HEK293T (cell line): ENCODE measurements at regions not wholly inside any gene's neighbourhood (a gene's known extent, or its start where the extent isn't known, plus 50 kb on each side); places are given as distances from the start of the nearest gene placed in this dataset.

Source experiments
- CTCF ChIA-PET: fragments of 350-600 bp; formaldehyde crosslinking; extraction: SDS; loops from one replicate; lab custom pipeline; 2021; ENCODE audit warnings: antibody characterized with exemption, inconsistent platforms; lab: Yijun Ruan, JAX
- POLR2A ChIA-PET: fragments of 350-600 bp; formaldehyde crosslinking; extraction: SDS; loops from one replicate; lab custom pipeline; 2020; ENCODE audit warnings: antibody characterized with exemption, inconsistent platforms; lab: Yijun Ruan, JAX
- DNase-seq: peaks from one replicate; pipeline ENCODE4 v3.0.0; 2012; ENCODE audit warnings: mixed read lengths; ENCODE audit errors: extremely low spot score
- ARNT ChIP-seq: fragments of 450-650 bp; IDR thresholded peaks from 2 replicates; pipeline ENCODE4 v1.6.1; 2017; ENCODE audit warnings: mild to moderate bottlenecking
- BHLHE40 ChIP-seq: fragments of 450-650 bp; IDR thresholded peaks from 2 replicates; pipeline ENCODE4 v1.6.1; 2016; ENCODE audit warnings: mild to moderate bottlenecking, moderate library complexity, borderline replicate concordance
- CTBP1 ChIP-seq: fragments of 450-650 bp; IDR thresholded peaks from 2 replicates; pipeline ENCODE4 v1.6.1; 2016; ENCODE audit warnings: borderline replicate concordance
- ELF4 ChIP-seq: fragments of 450-650 bp; IDR thresholded peaks from 2 replicates; pipeline ENCODE4 v1.6.1; 2017; ENCODE audit warnings: antibody characterized with exemption
- FOXA1 ChIP-seq: fragments of 450-650 bp; IDR thresholded peaks from 2 replicates; pipeline ENCODE4 v1.6.1; 2016; ENCODE audit warnings: mild to moderate bottlenecking
- FOXK2 ChIP-seq: fragments of 450-650 bp; IDR thresholded peaks from 2 replicates; pipeline ENCODE4 v1.6.1; 2016; ENCODE audit warnings: mild to moderate bottlenecking
- FOXM1 ChIP-seq: fragments of 450-650 bp; IDR thresholded peaks from 2 replicates; pipeline ENCODE4 v1.6.1; 2017; ENCODE audit warnings: mild to moderate bottlenecking, borderline replicate concordance
- HDGF ChIP-seq: fragments of 450-650 bp; IDR thresholded peaks from 2 replicates; pipeline ENCODE4 v1.6.1; 2017; ENCODE audit warnings: antibody characterized with exemption, borderline replicate concordance
- L3MBTL2 ChIP-seq: fragments of 450-650 bp; conservative IDR thresholded peaks from 2 replicates; pipeline ENCODE4 v1.6.1; 2016; ENCODE audit warnings: mild to moderate bottlenecking
- LEF1 ChIP-seq: fragments of 450-650 bp; IDR thresholded peaks from 2 replicates; pipeline ENCODE4 v1.6.1; 2017; ENCODE audit warnings: mild to moderate bottlenecking, borderline replicate concordance
- NFRKB ChIP-seq: fragments of 450-650 bp; IDR thresholded peaks from 2 replicates; pipeline ENCODE4 v1.6.1; 2016; ENCODE audit warnings: mild to moderate bottlenecking, moderate library complexity
- PKNOX1 ChIP-seq: fragments of 450-650 bp; IDR thresholded peaks from 2 replicates; pipeline ENCODE4 v1.6.1; 2016
- SP1 ChIP-seq: fragments of 450-650 bp; IDR thresholded peaks from 2 replicates; pipeline ENCODE4 v1.6.1; 2017
- SUZ12 ChIP-seq: fragments of 450-650 bp; IDR thresholded peaks from 2 replicates; pipeline ENCODE4 v1.6.1; 2016; ENCODE audit warnings: mild to moderate bottlenecking
- TARDBP ChIP-seq: fragments of 450-650 bp; IDR thresholded peaks from 2 replicates; pipeline ENCODE4 v1.6.1; 2016
- ZNF384 ChIP-seq: fragments of 450-650 bp; IDR thresholded peaks from 2 replicates; pipeline ENCODE4 v1.6.1; 2016

DNA sequence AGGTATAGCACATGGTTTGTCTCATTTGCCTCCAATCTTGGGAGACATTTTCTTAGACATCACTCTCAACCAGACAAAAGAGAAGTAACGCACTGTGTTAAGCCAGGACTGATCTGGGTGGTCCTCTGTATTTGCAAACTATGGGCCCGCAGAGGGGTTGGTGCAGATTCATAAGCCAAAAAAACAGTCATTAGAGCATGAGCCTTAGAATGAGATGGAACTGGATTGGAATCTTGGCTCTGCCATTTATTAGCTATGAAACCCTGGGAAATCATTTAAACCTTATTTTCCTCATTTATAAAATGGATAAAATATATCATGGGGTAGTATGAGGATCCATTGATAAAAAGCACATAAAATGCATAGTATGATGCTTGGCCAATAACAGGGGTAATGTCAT lies 213.5 kb upstream of the APCDD1 start:
- DNase-seq: no peak
- ChIA-PET CTCF (no interaction called here), POLR2A (no interaction called here)
- TF ChIP-seq PKNOX1: no peak
- TF ChIP-seq NFRKB: no peak
- TF ChIP-seq L3MBTL2: no peak
- TF ChIP-seq SUZ12: no peak
- TF ChIP-seq SP1: no peak
- TF ChIP-seq FOXK2: no peak
- no peak for TF ChIP-seq TARDBP
- no peak for TF ChIP-seq CTBP1
- TF ChIP-seq BHLHE40: no peak

DNA sequence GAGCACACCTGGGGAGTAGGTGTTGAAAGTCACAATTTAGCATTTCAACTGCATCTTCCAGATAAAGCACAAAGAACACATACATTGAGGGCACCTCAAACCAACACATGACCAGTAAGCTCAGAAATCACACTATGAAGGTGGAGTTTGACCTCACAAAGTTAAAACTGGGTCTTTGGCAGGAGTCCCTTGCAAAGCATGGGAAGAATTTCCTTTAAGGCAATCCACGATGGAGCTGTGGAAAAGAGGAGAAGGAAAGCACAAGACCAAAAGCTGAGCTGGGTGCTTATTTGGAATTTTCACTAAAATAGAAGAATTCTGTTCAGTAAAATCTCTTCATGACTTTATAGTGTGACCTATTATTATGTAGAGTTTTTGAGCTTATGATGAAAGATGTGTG lies 212.9 kb upstream of the APCDD1 start:
- TF ChIP-seq TARDBP: no peak
- TF ChIP-seq CTBP1: no peak
- TF ChIP-seq LEF1: no peak
- no peak for TF ChIP-seq NFRKB
- TF ChIP-seq ARNT: no peak
- TF ChIP-seq SP1: no peak
- TF ChIP-seq ELF4: no peak
- no peak for TF ChIP-seq FOXM1
- TF ChIP-seq FOXK2: no peak
- TF ChIP-seq HDGF: no peak
- TF ChIP-seq ZNF384: no peak
- TF ChIP-seq BHLHE40: no peak
- TF ChIP-seq SUZ12: no peak
- TF ChIP-seq PKNOX1: no peak
- no peak for TF ChIP-seq FOXA1
- no peak for TF ChIP-seq L3MBTL2
- CTCF ChIA-PET: no interaction called here
- DNase-seq: no peak
- POLR2A ChIA-PET: no interaction called here

- ChIA-PET CTCF (interaction anchor here (0.6 kb wide), 1 partner anchor 14 kb away, joined by 3 read pairs; no protein-coding TSS in a partner anchor), POLR2A (no interaction called here)
- peak; percentile 8 for DNase-seq
- TF ChIP-seq TARDBP (no peak), HDGF (no peak), ARNT (no peak), FOXM1 (no peak)
Measured at GRCh38 chr18:10242936-10243680, 211.3 kb upstream of the APCDD1 start.

GRCh38 chr18:10244341-10244740 lies 210.1 kb upstream of the APCDD1 start:
- TF ChIP-seq FOXM1: no peak
- TF ChIP-seq PKNOX1: no peak
- no peak for TF ChIP-seq CTBP1
- no peak for TF ChIP-seq FOXK2
- TF ChIP-seq SP1: no peak
- no peak for TF ChIP-seq FOXA1
- TF ChIP-seq SUZ12: no peak
- no peak for TF ChIP-seq LEF1
- TF ChIP-seq NFRKB: no peak
- TF ChIP-seq ARNT: no peak
- no peak for TF ChIP-seq ELF4
- no peak for TF ChIP-seq ZNF384
- no peak for TF ChIP-seq HDGF
- TF ChIP-seq L3MBTL2: no peak
- TF ChIP-seq BHLHE40: no peak
- no peak for TF ChIP-seq TARDBP
- ChIA-PET CTCF (no interaction called here), POLR2A (no interaction called here)
- no peak for DNase-seq

GRCh38 chr18:10245031-10245845 lies 209.2 kb upstream of the APCDD1 start:
- ChIA-PET CTCF (no interaction called here), POLR2A (no interaction called here)
- TF ChIP-seq TARDBP (no peak), SP1 (no peak), CTBP1 (no peak), L3MBTL2 (no peak)
- DNase-seq: no peak

GRCh38 chr18:10245846-10246175 lies 208.6 kb upstream of the APCDD1 start:
- ChIA-PET POLR2A (no interaction called here), CTCF (no interaction called here)

More at GRCh38 chr18:10245846-10246175, 208.6 kb upstream of the APCDD1 start:
- DNase-seq: no peak
- no peak for TF ChIP-seq FOXM1
- no peak for TF ChIP-seq CTBP1
- no peak for TF ChIP-seq LEF1
- no peak for TF ChIP-seq L3MBTL2
- no peak for TF ChIP-seq ELF4
- no peak for TF ChIP-seq ARNT
- no peak for TF ChIP-seq HDGF
- TF ChIP-seq PKNOX1: no peak
- no peak for TF ChIP-seq ZNF384
- TF ChIP-seq FOXA1: no peak
- TF ChIP-seq SUZ12: no peak
- TF ChIP-seq FOXK2: no peak
- no peak for TF ChIP-seq BHLHE40
- TF ChIP-seq SP1: no peak
- no peak for TF ChIP-seq NFRKB
- no peak for TF ChIP-seq TARDBP
